ENCODE measurements at regions not wholly inside any gene's neighbourhood (a gene's known extent, or its start where the extent isn't known, plus 50 kb on each side); places are given as distances from the start of the nearest gene placed in this dataset.
A peak's percentile ranks its signal among the peaks of the same experiment; 100 is the strongest.

DNA sequence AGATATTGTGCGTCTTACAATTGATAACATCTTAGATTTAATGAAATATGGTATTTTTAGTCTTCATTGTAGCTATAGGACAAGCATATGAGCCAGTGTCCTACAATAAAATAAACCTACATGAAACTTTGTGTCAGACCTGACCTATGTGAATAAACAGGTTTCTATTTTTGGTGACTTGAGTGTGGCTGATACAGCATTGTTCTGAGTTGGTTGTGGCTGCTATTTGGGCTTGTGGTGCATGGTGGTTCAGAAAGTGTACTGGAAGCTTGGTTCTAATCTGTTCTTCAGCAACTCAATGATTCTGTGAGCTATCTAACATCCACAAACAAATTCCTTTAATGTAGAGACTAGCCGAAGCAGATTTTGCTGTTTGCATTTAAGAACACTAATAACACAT lies 64.9 kb upstream of the MAP2 start:
- H2AFZ ChIP-seq: no peak overlapping the region
- H4K20me1 ChIP-seq (ENCODE audit: insufficient read depth): no peaks in the 10 kb centered on the region
- no peaks in the 10 kb centered on the region for H3K36me3 ChIP-seq (ENCODE audit: low read depth)
- no peak overlapping the region for H3K27ac ChIP-seq
- no peaks in the 10 kb centered on the region for H3K9me3 ChIP-seq (ENCODE audit: insufficient read depth, low read depth)
- H3K9me2 ChIP-seq (ENCODE audit: insufficient read depth): no peaks in the 10 kb centered on the region
- H3K4me2 ChIP-seq: no peak overlapping the region
- H3K27me3 ChIP-seq (ENCODE audit: insufficient read depth, low read depth): no peaks in the 10 kb centered on the region
- intact Hi-C loops (cut with micrococcal nuclease; ENCODE audit: unreplicated experiment): no loop called here
- no peaks in the 10 kb centered on the region for H3K4me1 ChIP-seq (replicated peaks; ENCODE audit: insufficient read depth)
- H3F3A ChIP-seq (ENCODE audit: insufficient read depth, low read depth): no peaks in the 10 kb centered on the region
- CTCF ChIA-PET: no interaction called here
- no peak for DNase-seq
- H3K79me2 ChIP-seq (ENCODE audit: low read depth): no peaks in the 10 kb centered on the region
- TF ChIP-seq, protein P1, sequence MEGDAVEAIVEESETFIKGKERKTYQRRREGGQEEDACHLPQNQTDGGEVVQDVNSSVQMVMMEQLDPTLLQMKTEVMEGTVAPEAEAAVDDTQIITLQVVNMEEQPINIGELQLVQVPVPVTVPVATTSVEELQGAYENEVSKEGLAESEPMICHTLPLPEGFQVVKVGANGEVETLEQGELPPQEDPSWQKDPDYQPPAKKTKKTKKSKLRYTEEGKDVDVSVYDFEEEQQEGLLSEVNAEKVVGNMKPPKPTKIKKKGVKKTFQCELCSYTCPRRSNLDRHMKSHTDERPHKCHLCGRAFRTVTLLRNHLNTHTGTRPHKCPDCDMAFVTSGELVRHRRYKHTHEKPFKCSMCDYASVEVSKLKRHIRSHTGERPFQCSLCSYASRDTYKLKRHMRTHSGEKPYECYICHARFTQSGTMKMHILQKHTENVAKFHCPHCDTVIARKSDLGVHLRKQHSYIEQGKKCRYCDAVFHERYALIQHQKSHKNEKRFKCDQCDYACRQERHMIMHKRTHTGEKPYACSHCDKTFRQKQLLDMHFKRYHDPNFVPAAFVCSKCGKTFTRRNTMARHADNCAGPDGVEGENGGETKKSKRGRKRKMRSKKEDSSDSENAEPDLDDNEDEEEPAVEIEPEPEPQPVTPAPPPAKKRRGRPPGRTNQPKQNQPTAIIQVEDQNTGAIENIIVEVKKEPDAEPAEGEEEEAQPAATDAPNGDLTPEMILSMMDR (conservative IDR thresholded peaks at IDR 0.05): no peak
- TF ChIP-seq EZH2 (IDR thresholded peaks at IDR 0.05; ENCODE audit: low read depth): no peak
- POLR2A ChIA-PET (ENCODE audit: unreplicated experiment): interaction anchor here (0.7 kb wide), 1 partner anchor 33 kb away, joined by 4 read pairs; no protein-coding TSS in a partner anchor
- no peak overlapping the region for H3K4me3 ChIP-seq
- BruUV-seq (replicated peaks): no TSS peak

DNA sequence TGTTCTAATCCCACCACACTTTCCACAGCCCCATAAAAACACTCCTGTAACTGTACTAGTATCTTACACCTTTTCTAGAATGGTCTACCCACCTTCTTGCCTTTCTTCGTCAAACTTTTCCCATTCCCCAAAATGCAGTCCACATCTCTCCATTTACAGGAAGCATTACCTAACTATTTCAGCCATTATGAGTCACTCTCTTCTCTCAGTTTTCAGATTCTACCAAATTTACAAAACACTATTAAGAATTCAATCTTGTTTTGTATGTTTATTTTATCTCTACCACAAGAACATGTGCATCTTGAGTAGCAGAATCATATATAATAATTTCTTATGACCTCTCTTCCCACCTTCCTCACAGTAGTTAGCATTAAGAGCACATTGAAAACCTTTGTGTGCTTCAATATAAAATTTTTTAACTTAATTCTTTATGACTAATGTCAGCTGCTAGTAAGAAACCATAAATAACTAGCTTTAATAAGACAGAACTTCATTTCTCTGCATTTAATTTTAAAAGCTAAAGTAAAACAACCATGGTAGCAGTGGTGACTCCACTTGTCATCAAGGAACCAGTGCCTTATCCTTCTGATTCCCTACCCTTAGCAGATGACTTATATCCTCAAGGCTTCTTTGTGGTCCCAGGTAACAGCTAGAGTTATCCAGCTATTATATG lies 56.6 kb upstream of the MAP2 start:
- no peak overlapping the region for H2AFZ ChIP-seq
- POLR2A ChIA-PET (ENCODE audit: unreplicated experiment): no interaction called here
- no peaks in the 10 kb centered on the region for H3K79me2 ChIP-seq (ENCODE audit: low read depth)
- no peaks in the 10 kb centered on the region for H3K27me3 ChIP-seq (ENCODE audit: insufficient read depth, low read depth)
- peaks cover 17% of the 10 kb centered on the region for H3F3A ChIP-seq (ENCODE audit: insufficient read depth, low read depth)
- H3K4me1 ChIP-seq (replicated peaks; ENCODE audit: insufficient read depth): peaks cover 19% of the 10 kb centered on the region
- no peak overlapping the region for H3K4me2 ChIP-seq
- TF ChIP-seq EZH2 (IDR thresholded peaks at IDR 0.05; ENCODE audit: low read depth): no peak
- TF ChIP-seq, protein P1 (conservative IDR thresholded peaks at IDR 0.05): no peak
- intact Hi-C loops (cut with micrococcal nuclease; ENCODE audit: unreplicated experiment): no loop called here
- H3K36me3 ChIP-seq (ENCODE audit: low read depth): no peaks in the 10 kb centered on the region
- H3K9me2 ChIP-seq (ENCODE audit: insufficient read depth): no peaks in the 10 kb centered on the region
- H3K9me3 ChIP-seq (ENCODE audit: insufficient read depth, low read depth): no peaks in the 10 kb centered on the region
- BruUV-seq (replicated peaks): no TSS peak
- H3K4me3 ChIP-seq: no peak overlapping the region
- DNase-seq: no peak
- no peaks in the 10 kb centered on the region for H4K20me1 ChIP-seq (ENCODE audit: insufficient read depth)
- CTCF ChIA-PET: no interaction called here
- peak overlapping the region; percentile 99; the same call in 1 of the 2 replicates for H3K27ac ChIP-seq

DNA sequence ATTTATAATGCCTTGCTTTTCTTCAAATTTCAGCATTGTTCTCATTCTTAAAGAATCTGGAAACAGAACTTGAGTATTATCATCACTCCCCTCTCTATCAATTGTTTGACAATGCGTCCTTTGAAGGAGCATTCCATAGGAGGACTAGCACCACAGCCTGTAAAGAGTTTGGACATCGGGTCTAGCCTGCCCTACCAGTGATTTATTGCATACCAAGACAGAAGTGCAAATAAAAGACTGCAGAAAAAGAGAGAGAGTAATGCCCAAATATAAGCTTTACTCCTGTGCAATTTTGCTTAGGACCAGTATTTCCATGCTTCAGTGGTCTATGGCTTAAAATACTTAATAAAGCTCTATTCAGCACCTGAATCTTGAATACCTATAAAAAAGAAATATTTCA lies 55.4 kb upstream of the MAP2 start:
- intact Hi-C loops (cut with micrococcal nuclease; ENCODE audit: unreplicated experiment): no loop called here
- Histone ChIP-seq H4K20me1 (ENCODE audit: insufficient read depth) (no peaks in the 10 kb centered on the region), H3K9me2 (ENCODE audit: insufficient read depth) (no peaks in the 10 kb centered on the region), H3K79me2 (ENCODE audit: low read depth) (no peaks in the 10 kb centered on the region), H3F3A (ENCODE audit: insufficient read depth, low read depth) (peaks cover 17% of the 10 kb centered on the region), H3K4me3 (0 out of 2 replicates have a peak overlapping the region, but pooled peaks have one; percentile 6), H3K36me3 (ENCODE audit: low read depth) (no peaks in the 10 kb centered on the region), H3K9me3 (ENCODE audit: insufficient read depth, low read depth) (no peaks in the 10 kb centered on the region), H3K4me2 (peak overlapping the region; percentile 70), H3K27me3 (ENCODE audit: insufficient read depth, low read depth) (no peaks in the 10 kb centered on the region), H3K4me1 (replicated peaks; ENCODE audit: insufficient read depth) (peaks cover 19% of the 10 kb centered on the region), H3K27ac (peak overlapping the region; percentile 99), H2AFZ (no peak overlapping the region)
- peak; percentile 14 to 62 for DNase-seq
- TF ChIP-seq EZH2 (IDR thresholded peaks at IDR 0.05; ENCODE audit: low read depth): no peak
- TF ChIP-seq, protein P1 (conservative IDR thresholded peaks at IDR 0.05): no peak
- ChIA-PET CTCF (interaction anchor here (1.1 to 1.3 kb wide), 2 partner anchors 15 to 55 kb away, joined by 4 read pairs; partner anchors contain the start of gene MAP2), POLR2A (ENCODE audit: unreplicated experiment) (interaction anchor here (0.5 to 0.6 kb wide), 2 partner anchors 15 to 272 kb away, joined by 4 to 13 read pairs; no protein-coding TSS in a partner anchor)
- BruUV-seq (replicated peaks): TSS peak; percentile 91
